ENCODE measurements at regions not wholly inside any gene's neighbourhood (a gene's known extent, or its start where the extent isn't known, plus 50 kb on each side); places are given as distances from the start of the nearest gene placed in this dataset.

GRCh38 chr15:56839641-56840040 is 78.8 kb upstream of the TCF12 start:
- no peak for TF ChIP-seq CTCF (IDR thresholded peaks at IDR 0.05)
- no peak for TF ChIP-seq POLR2A (IDR thresholded peaks at IDR 0.05)
- H3K9me3 ChIP-seq = no peaks in the 10 kb centered on the region
- H3K4me3 ChIP-seq = no peak overlapping the region
- no peak overlapping the region for H3K27ac ChIP-seq
- no peak for DNase-seq
- no peaks in the 10 kb centered on the region for H3K36me3 ChIP-seq
- no peaks in the 10 kb centered on the region for H3K4me1 ChIP-seq
- no peaks in the 10 kb centered on the region for H3K27me3 ChIP-seq

GRCh38 chr15:56839099-56839498 is 79.3 kb upstream of the TCF12 start:
- Histone ChIP-seq H3K27me3 (no peaks in the 10 kb centered on the region), H3K4me3 (no peak overlapping the region), H3K27ac (no peak overlapping the region), H3K4me1 (no peaks in the 10 kb centered on the region), H3K9me3 (no peaks in the 10 kb centered on the region), H3K36me3 (no peaks in the 10 kb centered on the region)
- TF ChIP-seq POLR2A (IDR thresholded peaks at IDR 0.05) = no peak
- no peak for TF ChIP-seq CTCF (IDR thresholded peaks at IDR 0.05)
- no peak for DNase-seq

- TF ChIP-seq CTCF (IDR thresholded peaks at IDR 0.05) = no peak
- TF ChIP-seq POLR2A (IDR thresholded peaks at IDR 0.05) = no peak
- H3K9me3 ChIP-seq = no peaks in the 10 kb centered on the region
- H3K27ac ChIP-seq = no peak overlapping the region
- H3K4me1 ChIP-seq = no peaks in the 10 kb centered on the region
- H3K4me3 ChIP-seq = no peak overlapping the region
- DNase-seq = no peak
- no peaks in the 10 kb centered on the region for H3K27me3 ChIP-seq
- no peaks in the 10 kb centered on the region for H3K36me3 ChIP-seq
Measured at GRCh38 chr15:56838085-56838484, 80.4 kb upstream of the TCF12 start.

GRCh38 chr15:56837273-56837672 is 81.2 kb upstream of the TCF12 start:
- no peak for TF ChIP-seq POLR2A (IDR thresholded peaks at IDR 0.05)
- TF ChIP-seq CTCF (IDR thresholded peaks at IDR 0.05) = no peak

GRCh38 chr15:56835718-56836171 is 82.7 kb upstream of the TCF12 start:
- H3K27me3 ChIP-seq = no peaks in the 10 kb centered on the region
- no peak overlapping the region for H3K4me3 ChIP-seq
- no peaks in the 10 kb centered on the region for H3K36me3 ChIP-seq
- H3K4me1 ChIP-seq = no peaks in the 10 kb centered on the region
- no peak overlapping the region for H3K27ac ChIP-seq
- TF ChIP-seq POLR2A (IDR thresholded peaks at IDR 0.05) (no peak), CTCF (IDR thresholded peaks at IDR 0.05) (no peak)
- H3K9me3 ChIP-seq = no peaks in the 10 kb centered on the region
- DNase-seq = no peak

More at GRCh38 chr15:56837273-56837672, 81.2 kb upstream of the TCF12 start:
- no peak for DNase-seq
- Histone ChIP-seq H3K4me3 (no peak overlapping the region), H3K4me1 (no peaks in the 10 kb centered on the region), H3K36me3 (no peaks in the 10 kb centered on the region), H3K27ac (no peak overlapping the region), H3K9me3 (no peaks in the 10 kb centered on the region), H3K27me3 (no peaks in the 10 kb centered on the region)

GRCh38 chr15:56832125-56832524 is 86.3 kb upstream of the TCF12 start:
- TF ChIP-seq POLR2A (IDR thresholded peaks at IDR 0.05) = no peak
- DNase-seq = no peak
- no peak overlapping the region for H3K4me3 ChIP-seq
- H3K9me3 ChIP-seq = no peaks in the 10 kb centered on the region
- no peaks in the 10 kb centered on the region for H3K36me3 ChIP-seq
- no peak overlapping the region for H3K27ac ChIP-seq
- H3K27me3 ChIP-seq = no peaks in the 10 kb centered on the region
- no peaks in the 10 kb centered on the region for H3K4me1 ChIP-seq
